NB4 (cell line): ENCODE measurements at regions not wholly inside any gene's neighbourhood (a gene's known extent, or its start where the extent isn't known, plus 50 kb on each side); places are given as distances from the start of the nearest gene placed in this dataset.

Source experiments
- POLR2A ChIP-seq: IDR thresholded peaks from 2 replicates; pipeline ENCODE4 v1.6.1; 2011; ENCODE audit warnings: mild to moderate bottlenecking; ENCODE audit not compliant: insufficient read length; ENCODE audit errors: extremely low read depth
- TF ChIP-seq, protein P1 (sequence below): IDR thresholded peaks from one replicate; pipeline ENCODE4 v1.5.1; 2012; ENCODE audit warnings: low read depth, low read length

DNA sequence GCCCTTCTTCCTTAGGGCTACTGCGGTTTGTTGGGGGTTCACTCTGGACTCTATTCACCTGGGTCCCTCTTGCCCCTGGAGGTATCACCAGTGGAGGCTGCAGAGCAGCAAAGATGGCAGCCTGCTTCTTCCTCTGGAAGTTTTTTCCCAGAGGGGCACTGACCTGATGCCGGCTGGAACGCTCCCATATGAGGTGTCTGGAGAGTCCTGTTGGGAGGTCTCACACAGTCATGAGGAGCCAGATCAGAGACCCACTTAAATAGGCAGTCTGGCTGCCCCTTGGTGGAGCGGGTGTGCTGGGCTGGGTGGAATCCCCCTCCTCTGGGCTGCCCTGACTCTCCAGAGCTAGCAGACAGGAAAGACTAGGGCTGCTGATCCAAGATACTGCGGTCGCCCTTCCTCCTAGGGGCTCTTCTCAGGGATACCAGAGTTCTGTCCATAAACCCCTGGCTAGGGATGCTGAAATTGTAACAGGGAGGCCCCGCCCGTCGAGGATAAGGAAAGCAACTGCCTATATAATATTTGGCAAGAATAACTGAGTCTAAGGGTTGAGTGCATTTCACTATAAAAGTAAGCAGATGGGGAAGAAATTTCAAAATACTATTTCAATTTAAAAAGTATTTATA lies 140.7 kb downstream of the NOL4 start:
- TF ChIP-seq POLR2A, result no peak
- TF ChIP-seq, protein P1, sequence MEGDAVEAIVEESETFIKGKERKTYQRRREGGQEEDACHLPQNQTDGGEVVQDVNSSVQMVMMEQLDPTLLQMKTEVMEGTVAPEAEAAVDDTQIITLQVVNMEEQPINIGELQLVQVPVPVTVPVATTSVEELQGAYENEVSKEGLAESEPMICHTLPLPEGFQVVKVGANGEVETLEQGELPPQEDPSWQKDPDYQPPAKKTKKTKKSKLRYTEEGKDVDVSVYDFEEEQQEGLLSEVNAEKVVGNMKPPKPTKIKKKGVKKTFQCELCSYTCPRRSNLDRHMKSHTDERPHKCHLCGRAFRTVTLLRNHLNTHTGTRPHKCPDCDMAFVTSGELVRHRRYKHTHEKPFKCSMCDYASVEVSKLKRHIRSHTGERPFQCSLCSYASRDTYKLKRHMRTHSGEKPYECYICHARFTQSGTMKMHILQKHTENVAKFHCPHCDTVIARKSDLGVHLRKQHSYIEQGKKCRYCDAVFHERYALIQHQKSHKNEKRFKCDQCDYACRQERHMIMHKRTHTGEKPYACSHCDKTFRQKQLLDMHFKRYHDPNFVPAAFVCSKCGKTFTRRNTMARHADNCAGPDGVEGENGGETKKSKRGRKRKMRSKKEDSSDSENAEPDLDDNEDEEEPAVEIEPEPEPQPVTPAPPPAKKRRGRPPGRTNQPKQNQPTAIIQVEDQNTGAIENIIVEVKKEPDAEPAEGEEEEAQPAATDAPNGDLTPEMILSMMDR, result no peak
